ENCODE measurements at regions not wholly inside any gene's neighbourhood (a gene's known extent, or its start where the extent isn't known, plus 50 kb on each side); places are given as distances from the start of the nearest gene placed in this dataset.

GRCh38 chr17:53353919-53354351 is 468.8 kb upstream of the KIF2B start:
- no peaks in the 10 kb centered on the region for H3K27me3 ChIP-seq
- no peaks in the 10 kb centered on the region for H3K36me3 ChIP-seq
- H3K4me1 ChIP-seq: no peaks in the 10 kb centered on the region
- intact Hi-C loops (cut with DNase I): no loop called here
- H3K27ac ChIP-seq: no peak overlapping the region
- TF ChIP-seq POLR2AphosphoS5 (IDR thresholded peaks at IDR 0.05; ENCODE audit: insufficient read depth in 1 of 2, low read depth in 1 of 2): no peak
- no peaks in the 10 kb centered on the region for H3K9me3 ChIP-seq
- no peak for DNase-seq (ENCODE audit: extremely low spot score in 2 of 2)
- no peak overlapping the region for H3K4me3 ChIP-seq

- no peak overlapping the region for H3K4me3 ChIP-seq
- H3K27me3 ChIP-seq: no peaks in the 10 kb centered on the region
- H3K27ac ChIP-seq: no peak overlapping the region
- no peaks in the 10 kb centered on the region for H3K4me1 ChIP-seq
- intact Hi-C loops (cut with DNase I): no loop called here
- no peaks in the 10 kb centered on the region for H3K36me3 ChIP-seq
- TF ChIP-seq CTCF (IDR thresholded peaks at IDR 0.05) (no peak), POLR2A (IDR thresholded peaks at IDR 0.05) (no peak), POLR2AphosphoS5 (IDR thresholded peaks at IDR 0.05; ENCODE audit: insufficient read depth in 1 of 2, low read depth in 1 of 2) (no peak)
- no peak for DNase-seq (ENCODE audit: extremely low spot score in 2 of 2)
- no peaks in the 10 kb centered on the region for H3K9me3 ChIP-seq
These were observed 477.9 kb upstream of the KIF2B start for GRCh38 chr17:53344778-53345177.

- H3K4me1 ChIP-seq: no peaks in the 10 kb centered on the region
- no peak overlapping the region for H3K4me3 ChIP-seq
- no peaks in the 10 kb centered on the region for H3K36me3 ChIP-seq
- H3K27ac ChIP-seq: no peak overlapping the region
- TF ChIP-seq CTCF (IDR thresholded peaks at IDR 0.05) (no peak), POLR2AphosphoS5 (IDR thresholded peaks at IDR 0.05; ENCODE audit: insufficient read depth in 1 of 2, low read depth in 1 of 2) (no peak), POLR2A (IDR thresholded peaks at IDR 0.05) (no peak)
- intact Hi-C loops (cut with DNase I): no loop called here
- DNase-seq (ENCODE audit: extremely low spot score in 2 of 2): no peak
- no peaks in the 10 kb centered on the region for H3K27me3 ChIP-seq
- H3K9me3 ChIP-seq: no peaks in the 10 kb centered on the region
These were observed 486.4 kb upstream of the KIF2B start for GRCh38 chr17:53336281-53336680.

GRCh38 chr17:53335443-53335842 is 487.3 kb upstream of the KIF2B start:
- intact Hi-C loops (cut with DNase I): no loop called here
- Histone ChIP-seq H3K4me3 (no peak overlapping the region), H3K27me3 (no peaks in the 10 kb centered on the region), H3K36me3 (no peaks in the 10 kb centered on the region), H3K27ac (no peak overlapping the region), H3K9me3 (no peaks in the 10 kb centered on the region), H3K4me1 (no peaks in the 10 kb centered on the region)
- no peak for DNase-seq (ENCODE audit: extremely low spot score in 2 of 2)
- no peak for TF ChIP-seq CTCF (IDR thresholded peaks at IDR 0.05)
- no peak for TF ChIP-seq POLR2AphosphoS5 (IDR thresholded peaks at IDR 0.05; ENCODE audit: insufficient read depth in 1 of 2, low read depth in 1 of 2)
- no peak for TF ChIP-seq POLR2A (IDR thresholded peaks at IDR 0.05)

- no peak for DNase-seq (ENCODE audit: extremely low spot score in 2 of 2)
- Histone ChIP-seq H3K9me3 (no peaks in the 10 kb centered on the region), H3K36me3 (no peaks in the 10 kb centered on the region), H3K4me3 (no peak overlapping the region), H3K27me3 (no peaks in the 10 kb centered on the region), H3K4me1 (no peaks in the 10 kb centered on the region), H3K27ac (no peak overlapping the region)
- TF ChIP-seq POLR2A (IDR thresholded peaks at IDR 0.05) (no peak), CTCF (IDR thresholded peaks at IDR 0.05) (no peak), POLR2AphosphoS5 (IDR thresholded peaks at IDR 0.05; ENCODE audit: insufficient read depth in 1 of 2, low read depth in 1 of 2) (no peak)
- intact Hi-C loops (cut with DNase I): no loop called here
These were observed 492.0 kb upstream of the KIF2B start for GRCh38 chr17:53330756-53331155.

- no peaks in the 10 kb centered on the region for H3K36me3 ChIP-seq
These were observed 501.1 kb upstream of the KIF2B start for GRCh38 chr17:53321651-53322050.

More at GRCh38 chr17:53321651-53322050, 501.1 kb upstream of the KIF2B start:
- no peak overlapping the region for H3K27ac ChIP-seq
- H3K9me3 ChIP-seq: no peaks in the 10 kb centered on the region
- DNase-seq (ENCODE audit: extremely low spot score in 2 of 2): no peak
- intact Hi-C loops (cut with DNase I): no loop called here
- H3K4me1 ChIP-seq: no peaks in the 10 kb centered on the region
- TF ChIP-seq POLR2AphosphoS5 (IDR thresholded peaks at IDR 0.05; ENCODE audit: insufficient read depth in 1 of 2, low read depth in 1 of 2) (no peak), CTCF (IDR thresholded peaks at IDR 0.05) (no peak), POLR2A (IDR thresholded peaks at IDR 0.05) (no peak)
- no peaks in the 10 kb centered on the region for H3K27me3 ChIP-seq
- H3K4me3 ChIP-seq: no peak overlapping the region

All from vagina (tissue), 2 donors.